ENCODE measurements at regions not wholly inside any gene's neighbourhood (a gene's known extent, or its start where the extent isn't known, plus 50 kb on each side); places are given as distances from the start of the nearest gene placed in this dataset.

DNA sequence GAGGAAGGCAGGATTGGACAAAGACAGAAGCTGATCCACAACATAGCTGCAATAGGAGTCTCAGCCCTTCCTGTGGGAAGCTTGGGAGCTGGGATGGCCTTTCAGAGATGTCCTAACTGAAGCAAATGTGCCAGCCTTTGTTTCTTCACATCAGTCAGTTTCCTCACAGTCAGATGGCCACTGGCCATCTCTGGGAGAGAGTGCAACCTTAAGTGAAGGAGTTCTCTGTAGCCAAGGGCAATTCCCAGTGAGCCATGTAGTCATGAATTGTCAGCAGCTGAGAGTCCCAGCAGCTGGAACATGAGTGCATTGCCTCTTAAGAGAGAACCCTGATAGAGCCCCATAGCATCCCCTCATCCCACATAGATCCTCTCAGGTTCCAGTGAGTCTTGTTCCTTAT, 89.1 kb upstream of the LIFR start:
- TF ChIP-seq, protein P1, sequence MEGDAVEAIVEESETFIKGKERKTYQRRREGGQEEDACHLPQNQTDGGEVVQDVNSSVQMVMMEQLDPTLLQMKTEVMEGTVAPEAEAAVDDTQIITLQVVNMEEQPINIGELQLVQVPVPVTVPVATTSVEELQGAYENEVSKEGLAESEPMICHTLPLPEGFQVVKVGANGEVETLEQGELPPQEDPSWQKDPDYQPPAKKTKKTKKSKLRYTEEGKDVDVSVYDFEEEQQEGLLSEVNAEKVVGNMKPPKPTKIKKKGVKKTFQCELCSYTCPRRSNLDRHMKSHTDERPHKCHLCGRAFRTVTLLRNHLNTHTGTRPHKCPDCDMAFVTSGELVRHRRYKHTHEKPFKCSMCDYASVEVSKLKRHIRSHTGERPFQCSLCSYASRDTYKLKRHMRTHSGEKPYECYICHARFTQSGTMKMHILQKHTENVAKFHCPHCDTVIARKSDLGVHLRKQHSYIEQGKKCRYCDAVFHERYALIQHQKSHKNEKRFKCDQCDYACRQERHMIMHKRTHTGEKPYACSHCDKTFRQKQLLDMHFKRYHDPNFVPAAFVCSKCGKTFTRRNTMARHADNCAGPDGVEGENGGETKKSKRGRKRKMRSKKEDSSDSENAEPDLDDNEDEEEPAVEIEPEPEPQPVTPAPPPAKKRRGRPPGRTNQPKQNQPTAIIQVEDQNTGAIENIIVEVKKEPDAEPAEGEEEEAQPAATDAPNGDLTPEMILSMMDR (IDR thresholded peaks at IDR 0.05) = no peak
- intact Hi-C loops (cut with DNase I, micrococcal nuclease) = no loop called here
- Histone ChIP-seq H3K4me3 (no peak overlapping the region), H3K4me1 (ENCODE audit: low read depth) (no peaks in the 10 kb centered on the region), H3K9me3 (no peaks in the 10 kb centered on the region), H3K36me3 (ENCODE audit: low read depth) (no peaks in the 10 kb centered on the region)
- DNase-seq = no peak
- no peak for ATAC-seq

DNA sequence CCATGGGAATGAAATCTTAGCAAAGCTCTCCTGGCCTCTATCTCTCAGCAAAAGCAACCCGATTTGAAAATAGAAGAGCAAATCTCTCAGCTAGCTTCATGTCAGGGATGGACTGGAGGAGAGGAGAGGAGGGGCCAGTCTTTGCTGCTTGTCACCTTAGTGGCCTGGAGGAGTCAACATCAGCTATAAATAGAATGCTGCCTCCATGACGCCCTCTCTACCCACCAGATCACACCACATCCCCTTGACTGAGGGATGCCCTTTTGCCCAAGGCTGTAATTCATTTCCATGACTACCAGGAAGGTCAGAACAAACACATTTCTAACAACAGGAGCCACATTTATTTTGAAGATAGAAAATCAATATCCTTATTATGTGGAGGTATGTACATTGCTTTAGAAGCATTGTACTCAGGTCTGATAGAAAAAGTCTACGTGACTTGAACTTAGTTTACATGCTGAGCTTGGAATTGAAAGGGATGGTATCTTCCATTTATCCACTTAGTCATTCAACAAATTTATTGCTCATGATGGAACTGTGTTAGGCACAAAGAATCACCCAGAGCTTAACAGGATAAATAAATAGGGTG, 92.4 kb upstream of the LIFR start:
- no peaks in the 10 kb centered on the region for H3K4me1 ChIP-seq (ENCODE audit: low read depth)

DNA sequence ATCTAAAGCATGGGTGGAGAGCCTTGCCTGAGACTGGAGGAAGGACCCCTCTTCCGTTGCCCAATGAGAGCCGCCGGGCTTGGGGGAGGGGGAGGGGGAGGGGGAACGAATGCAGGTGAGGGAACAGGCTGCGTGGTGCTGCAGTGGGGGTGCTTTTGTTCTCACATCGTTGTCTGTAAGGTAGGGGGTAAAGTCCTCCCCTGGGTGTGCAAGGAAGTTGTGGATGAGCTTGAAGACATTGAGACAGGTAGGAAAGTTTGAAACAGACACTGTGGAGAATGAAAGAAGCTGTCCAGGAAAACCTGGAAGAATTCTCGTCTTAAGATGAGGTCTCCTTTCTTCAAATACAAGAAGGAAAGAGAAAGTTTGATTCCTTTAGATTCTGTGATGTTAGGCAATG, 94.1 kb upstream of the LIFR start:
- Histone ChIP-seq H3K36me3 (ENCODE audit: low read depth) (no peaks in the 10 kb centered on the region), H3K4me1 (ENCODE audit: low read depth) (no peaks in the 10 kb centered on the region), H3K4me3 (no peak overlapping the region), H3K9me3 (no peaks in the 10 kb centered on the region)
- no peak for ATAC-seq
- TF ChIP-seq, protein P1 (IDR thresholded peaks at IDR 0.05) = no peak
- DNase-seq = no peak
- intact Hi-C loops (cut with DNase I, micrococcal nuclease) = no loop called here

More for the DNA sequence above, 92.4 kb upstream of the LIFR start:
- DNase-seq (no peak), ATAC-seq (no peak)
- H3K9me3 ChIP-seq = no peaks in the 10 kb centered on the region
- H3K36me3 ChIP-seq (ENCODE audit: low read depth) = no peaks in the 10 kb centered on the region
- intact Hi-C loops (cut with DNase I, micrococcal nuclease) = no loop called here
- no peak overlapping the region for H3K4me3 ChIP-seq
- TF ChIP-seq, protein P1 (IDR thresholded peaks at IDR 0.05) = no peak

DNA sequence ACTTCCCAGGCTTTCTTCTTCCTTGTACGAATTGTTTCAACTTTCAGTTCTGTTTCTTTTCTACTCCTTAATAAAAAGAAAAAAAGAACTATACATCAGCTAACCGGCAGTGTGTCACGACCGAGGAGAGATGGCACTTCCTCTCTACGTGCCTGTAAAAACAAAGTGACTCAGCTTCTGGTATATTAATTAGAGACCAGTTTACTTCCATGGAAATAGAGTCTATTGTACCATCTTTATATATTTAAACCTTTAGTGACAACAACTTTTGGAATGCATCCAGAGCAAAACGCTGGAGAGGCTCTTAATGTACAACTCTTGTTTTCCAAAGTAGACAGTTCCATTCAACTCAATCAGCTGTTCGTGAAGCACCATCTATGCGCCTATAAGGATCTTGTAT, 94.5 kb upstream of the LIFR start:
- no peak for ATAC-seq
- Histone ChIP-seq H3K4me1 (ENCODE audit: low read depth) (no peaks in the 10 kb centered on the region), H3K36me3 (ENCODE audit: low read depth) (no peaks in the 10 kb centered on the region), H3K9me3 (no peaks in the 10 kb centered on the region), H3K4me3 (no peak overlapping the region)
- intact Hi-C loops (cut with DNase I, micrococcal nuclease) = no loop called here
- DNase-seq = no peak
- TF ChIP-seq, protein P1 (IDR thresholded peaks at IDR 0.05) = no peak

DNA sequence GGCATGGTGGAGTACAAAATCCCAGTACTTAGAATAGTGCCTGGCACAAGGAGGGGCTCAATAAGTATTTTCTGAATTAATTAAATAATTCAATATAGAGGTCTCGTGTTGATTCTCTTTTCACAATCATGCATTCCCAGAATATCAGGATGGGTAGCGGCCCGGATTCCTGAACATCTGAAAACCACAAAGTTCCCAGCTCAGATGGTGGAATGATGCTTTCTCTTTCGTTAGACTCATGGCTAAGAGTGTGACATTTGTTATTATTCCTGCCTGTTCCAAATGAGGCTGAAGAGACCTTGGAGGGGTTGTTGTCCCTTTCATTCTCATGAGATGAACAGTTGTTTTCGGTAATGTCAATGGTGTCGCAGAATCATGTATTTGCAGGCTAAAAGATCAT, 95.4 kb upstream of the LIFR start:
- H3K4me3 ChIP-seq = no peak overlapping the region
- no peaks in the 10 kb centered on the region for H3K4me1 ChIP-seq (ENCODE audit: low read depth)
- no peaks in the 10 kb centered on the region for H3K36me3 ChIP-seq (ENCODE audit: low read depth)
- ATAC-seq = no peak
- no peak for DNase-seq
- intact Hi-C loops (cut with DNase I, micrococcal nuclease) = no loop called here
- H3K9me3 ChIP-seq = no peaks in the 10 kb centered on the region
- TF ChIP-seq, protein P1 (IDR thresholded peaks at IDR 0.05) = no peak

DNA sequence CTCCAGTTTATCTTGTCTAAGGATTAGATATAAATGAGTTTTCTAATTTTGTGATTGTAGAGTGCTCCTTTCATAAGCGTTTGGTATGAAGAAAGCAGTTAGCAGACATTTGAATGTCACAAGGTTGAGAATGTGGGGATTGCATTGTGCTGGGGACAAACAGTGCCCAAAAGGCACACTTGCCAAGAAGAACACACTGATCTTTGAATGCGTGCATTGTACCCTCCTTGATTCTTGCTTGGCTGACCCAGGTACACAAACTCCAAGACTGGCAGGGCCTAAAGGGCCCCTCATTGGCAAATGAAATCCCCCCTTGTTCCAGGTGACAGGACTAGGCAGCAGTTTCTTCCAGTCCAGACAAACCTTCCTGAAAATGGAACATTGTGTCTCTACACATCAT, 96.9 kb upstream of the LIFR start:
- TF ChIP-seq, protein P1 (IDR thresholded peaks at IDR 0.05) = no peak
- Histone ChIP-seq H3K9me3 (no peaks in the 10 kb centered on the region), H3K4me3 (no peak overlapping the region), H3K4me1 (ENCODE audit: low read depth) (no peaks in the 10 kb centered on the region), H3K36me3 (ENCODE audit: low read depth) (no peaks in the 10 kb centered on the region)
- intact Hi-C loops (cut with DNase I, micrococcal nuclease) = no loop called here
- ATAC-seq (no peak), DNase-seq (no peak)

Measured in mucosa of descending colon (tissue), 3 donors.